ENCODE measurements at regions not wholly inside any gene's neighbourhood (a gene's known extent, or its start where the extent isn't known, plus 50 kb on each side); places are given as distances from the start of the nearest gene placed in this dataset.
"Not testable (repeated sequence)": the region's sequence is repeated elsewhere in the genome, so short reads cannot be mapped to it uniquely, and the experiment has no call there.

GRCh38 chr11:69585385-69585784, 55.6 kb upstream of the CCND1 start:
- TF ChIP-seq CTCF (IDR thresholded peaks at IDR 0.05): no peak
- DNase-seq: no peak
- Mint-ChIP-seq H3K27me3 (ENCODE audit: insufficient read depth) (no peaks in the 10 kb centered on the region; the same call in 1 of the 2 replicates), H3K27ac (no peak overlapping the region), H3K36me3 (ENCODE audit: low read depth) (peaks cover 5% of the 10 kb centered on the region; the same call in 1 of the 2 replicates), H3K9me3 (no peaks in the 10 kb centered on the region), H3K4me3 (no peak overlapping the region), H3K4me1 (ENCODE audit: low read depth) (peaks cover 33% of the 10 kb centered on the region)

GRCh38 chr11:69587454-69588090, 53.4 kb upstream of the CCND1 start:
- Mint-ChIP-seq H3K4me3 (peak overlapping the region; percentile 80), H3K27me3 (ENCODE audit: insufficient read depth) (no peaks in the 10 kb centered on the region; the same call in none of the 2 replicates), H3K36me3 (ENCODE audit: low read depth) (peaks cover 15% of the 10 kb centered on the region), H3K27ac (peak overlapping the region; percentile 99), H3K4me1 (ENCODE audit: low read depth) (peaks cover 42% of the 10 kb centered on the region), H3K9me3 (peaks cover 11% of the 10 kb centered on the region; the same call in 1 of the 2 replicates)
- DNase-seq: peak; percentile 93
- no peak; the same call in 1 of the 2 replicates for TF ChIP-seq CTCF (IDR thresholded peaks at IDR 0.05)

- TF ChIP-seq CTCF (IDR thresholded peaks at IDR 0.05): peak; percentile 75
- peak; percentile 95 for DNase-seq
- H3K4me3 Mint-ChIP-seq: peak overlapping the region; percentile 80
- no peaks in the 10 kb centered on the region; the same call in none of the 2 replicates for H3K27me3 Mint-ChIP-seq (ENCODE audit: insufficient read depth)
- H3K27ac Mint-ChIP-seq: peak overlapping the region; percentile 99
- peaks cover 15% of the 10 kb centered on the region for H3K36me3 Mint-ChIP-seq (ENCODE audit: low read depth)
- peaks cover 11% of the 10 kb centered on the region; the same call in 1 of the 2 replicates for H3K9me3 Mint-ChIP-seq
- H3K4me1 Mint-ChIP-seq (ENCODE audit: low read depth): peaks cover 42% of the 10 kb centered on the region
Observed at GRCh38 chr11:69588270-69588669, 52.7 kb upstream of the CCND1 start.

GRCh38 chr11:69590088-69590487, 50.9 kb upstream of the CCND1 start:
- H3K4me3 Mint-ChIP-seq; DNase-seq; H3K27me3 Mint-ChIP-seq (ENCODE audit: insufficient read depth); H3K27ac Mint-ChIP-seq: not testable (repeated sequence)
- Mint-ChIP-seq H3K4me1 (ENCODE audit: low read depth) (peaks cover 42% of the 10 kb centered on the region), H3K36me3 (ENCODE audit: low read depth) (peaks cover 15% of the 10 kb centered on the region), H3K9me3 (peaks cover 11% of the 10 kb centered on the region; the same call in 1 of the 2 replicates)

Data from HFFc6 (cell line).